ENCODE measurements at regions not wholly inside any gene's neighbourhood (a gene's known extent, or its start where the extent isn't known, plus 50 kb on each side); places are given as distances from the start of the nearest gene placed in this dataset.

DNA sequence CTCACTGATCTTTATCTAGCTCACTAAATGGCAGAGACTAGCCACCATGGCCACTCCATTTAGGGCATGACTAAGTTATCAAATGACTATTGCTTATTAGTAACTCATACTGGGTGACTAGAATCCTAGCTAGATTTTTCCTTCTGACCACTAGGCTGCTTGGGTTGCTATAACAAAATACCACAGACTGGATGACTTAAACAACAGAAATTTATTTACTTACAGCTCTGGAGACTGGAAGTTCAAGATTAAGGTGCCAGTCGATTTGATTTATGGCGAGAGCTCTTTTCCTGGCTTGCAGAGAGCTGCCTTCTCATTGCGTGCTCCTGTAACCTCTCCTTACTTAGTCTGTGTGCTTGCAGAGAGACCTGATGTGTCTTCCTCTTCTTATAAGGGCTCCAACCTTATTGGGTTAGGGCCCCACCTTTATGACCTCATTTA, 55.0 kb upstream of the APC start (continued):
- TF ChIP-seq, protein P1, sequence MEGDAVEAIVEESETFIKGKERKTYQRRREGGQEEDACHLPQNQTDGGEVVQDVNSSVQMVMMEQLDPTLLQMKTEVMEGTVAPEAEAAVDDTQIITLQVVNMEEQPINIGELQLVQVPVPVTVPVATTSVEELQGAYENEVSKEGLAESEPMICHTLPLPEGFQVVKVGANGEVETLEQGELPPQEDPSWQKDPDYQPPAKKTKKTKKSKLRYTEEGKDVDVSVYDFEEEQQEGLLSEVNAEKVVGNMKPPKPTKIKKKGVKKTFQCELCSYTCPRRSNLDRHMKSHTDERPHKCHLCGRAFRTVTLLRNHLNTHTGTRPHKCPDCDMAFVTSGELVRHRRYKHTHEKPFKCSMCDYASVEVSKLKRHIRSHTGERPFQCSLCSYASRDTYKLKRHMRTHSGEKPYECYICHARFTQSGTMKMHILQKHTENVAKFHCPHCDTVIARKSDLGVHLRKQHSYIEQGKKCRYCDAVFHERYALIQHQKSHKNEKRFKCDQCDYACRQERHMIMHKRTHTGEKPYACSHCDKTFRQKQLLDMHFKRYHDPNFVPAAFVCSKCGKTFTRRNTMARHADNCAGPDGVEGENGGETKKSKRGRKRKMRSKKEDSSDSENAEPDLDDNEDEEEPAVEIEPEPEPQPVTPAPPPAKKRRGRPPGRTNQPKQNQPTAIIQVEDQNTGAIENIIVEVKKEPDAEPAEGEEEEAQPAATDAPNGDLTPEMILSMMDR (IDR thresholded peaks at IDR 0.05 in 2 of 3, conservative IDR thresholded peaks at IDR 0.05 in 1 of 3; ENCODE audit: insufficient read depth in 2 of 3, low read depth in 1 of 3, low read length in 3 of 3): no peak
- no peak for TF ChIP-seq SRSF9 (IDR thresholded peaks at IDR 0.05; ENCODE audit: borderline replicate concordance, low read depth, low read length)
- TF ChIP-seq POLR2G (IDR thresholded peaks at IDR 0.05; ENCODE audit: low read depth, low read length): no peak
- TF ChIP-seq ZNF212 (CRISPR knock-in tag; IDR thresholded peaks at IDR 0.05): no peak
- TF ChIP-seq ZNF561 (CRISPR knock-in tag; conservative IDR thresholded peaks at IDR 0.05): no peak
- TF ChIP-seq BMI1 (IDR thresholded peaks at IDR 0.05; ENCODE audit: low read length): no peak
- TF ChIP-seq ZNF77 (CRISPR knock-in tag; IDR thresholded peaks at IDR 0.05): no peak
- peak; percentile 45; the same call in 1 of the 2 replicates for TF ChIP-seq LEF1 (IDR thresholded peaks at IDR 0.05)
- no peak for TF ChIP-seq ZNF431 (CRISPR knock-in tag; IDR thresholded peaks at IDR 0.05)
- TF ChIP-seq ELF4 (CRISPR knock-in tag; IDR thresholded peaks at IDR 0.05): no peak
- no peak for TF ChIP-seq RBM25 (IDR thresholded peaks at IDR 0.05; ENCODE audit: low read depth, low read length, severe bottlenecking)
- no peak for TF ChIP-seq GTF2B (IDR thresholded peaks at IDR 0.05; ENCODE audit: extremely low read depth, insufficient read length)
- no peak for TF ChIP-seq NCOA1 (IDR thresholded peaks at IDR 0.05; ENCODE audit: low read depth)
- TF ChIP-seq CTBP1 (IDR thresholded peaks at IDR 0.05; ENCODE audit: borderline replicate concordance): no peak
- no peak for TF ChIP-seq SLC30A9 (CRISPR knock-in tag; IDR thresholded peaks at IDR 0.05)
- no peak for TF ChIP-seq ZBTB43 (CRISPR knock-in tag; IDR thresholded peaks at IDR 0.05)
- TF ChIP-seq, protein P2, sequence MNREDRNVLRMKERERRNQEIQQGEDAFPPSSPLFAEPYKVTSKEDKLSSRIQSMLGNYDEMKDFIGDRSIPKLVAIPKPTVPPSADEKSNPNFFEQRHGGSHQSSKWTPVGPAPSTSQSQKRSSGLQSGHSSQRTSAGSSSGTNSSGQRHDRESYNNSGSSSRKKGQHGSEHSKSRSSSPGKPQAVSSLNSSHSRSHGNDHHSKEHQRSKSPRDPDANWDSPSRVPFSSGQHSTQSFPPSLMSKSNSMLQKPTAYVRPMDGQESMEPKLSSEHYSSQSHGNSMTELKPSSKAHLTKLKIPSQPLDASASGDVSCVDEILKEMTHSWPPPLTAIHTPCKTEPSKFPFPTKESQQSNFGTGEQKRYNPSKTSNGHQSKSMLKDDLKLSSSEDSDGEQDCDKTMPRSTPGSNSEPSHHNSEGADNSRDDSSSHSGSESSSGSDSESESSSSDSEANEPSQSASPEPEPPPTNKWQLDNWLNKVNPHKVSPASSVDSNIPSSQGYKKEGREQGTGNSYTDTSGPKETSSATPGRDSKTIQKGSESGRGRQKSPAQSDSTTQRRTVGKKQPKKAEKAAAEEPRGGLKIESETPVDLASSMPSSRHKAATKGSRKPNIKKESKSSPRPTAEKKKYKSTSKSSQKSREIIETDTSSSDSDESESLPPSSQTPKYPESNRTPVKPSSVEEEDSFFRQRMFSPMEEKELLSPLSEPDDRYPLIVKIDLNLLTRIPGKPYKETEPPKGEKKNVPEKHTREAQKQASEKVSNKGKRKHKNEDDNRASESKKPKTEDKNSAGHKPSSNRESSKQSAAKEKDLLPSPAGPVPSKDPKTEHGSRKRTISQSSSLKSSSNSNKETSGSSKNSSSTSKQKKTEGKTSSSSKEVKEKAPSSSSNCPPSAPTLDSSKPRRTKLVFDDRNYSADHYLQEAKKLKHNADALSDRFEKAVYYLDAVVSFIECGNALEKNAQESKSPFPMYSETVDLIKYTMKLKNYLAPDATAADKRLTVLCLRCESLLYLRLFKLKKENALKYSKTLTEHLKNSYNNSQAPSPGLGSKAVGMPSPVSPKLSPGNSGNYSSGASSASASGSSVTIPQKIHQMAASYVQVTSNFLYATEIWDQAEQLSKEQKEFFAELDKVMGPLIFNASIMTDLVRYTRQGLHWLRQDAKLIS (CRISPR knock-in tag; IDR thresholded peaks at IDR 0.05): no peak
- no peak for TF ChIP-seq ZNF507 (tag; conservative IDR thresholded peaks at IDR 0.05)
- TF ChIP-seq ZNF57 (CRISPR knock-in tag; IDR thresholded peaks at IDR 0.05): no peak
- TF ChIP-seq STAT5B (CRISPR knock-in tag; IDR thresholded peaks at IDR 0.05): no peak
- no peak for TF ChIP-seq TEAD1 (CRISPR knock-in tag; IDR thresholded peaks at IDR 0.05)
- no peak for TF ChIP-seq ZEB2 (IDR thresholded peaks at IDR 0.05)
- TF ChIP-seq LCOR (CRISPR knock-in tag; IDR thresholded peaks at IDR 0.05): no peak
